ENCODE measurements at regions not wholly inside any gene's neighbourhood (a gene's known extent, or its start where the extent isn't known, plus 50 kb on each side); places are given as distances from the start of the nearest gene placed in this dataset.

- H3K4me1 Mint-ChIP-seq (ENCODE audit: low read depth), result no peaks in the 10 kb centered on the region
- no peaks in the 10 kb centered on the region for H3K9me3 Mint-ChIP-seq
- TF ChIP-seq CTCF (IDR thresholded peaks at IDR 0.05), result no peak
- DNase-seq, result no peak
- no peak overlapping the region for H3K27ac Mint-ChIP-seq
- H3K4me3 Mint-ChIP-seq, result no peak overlapping the region
- peaks cover 3% of the 10 kb centered on the region; the same call in 1 of the 2 replicates for H3K27me3 Mint-ChIP-seq (ENCODE audit: insufficient read depth)
- H3K36me3 Mint-ChIP-seq (ENCODE audit: low read depth), result no peaks in the 10 kb centered on the region
Measured at GRCh38 chr5:67378256-67378655, 181.7 kb upstream of the CD180 start.

DNA sequence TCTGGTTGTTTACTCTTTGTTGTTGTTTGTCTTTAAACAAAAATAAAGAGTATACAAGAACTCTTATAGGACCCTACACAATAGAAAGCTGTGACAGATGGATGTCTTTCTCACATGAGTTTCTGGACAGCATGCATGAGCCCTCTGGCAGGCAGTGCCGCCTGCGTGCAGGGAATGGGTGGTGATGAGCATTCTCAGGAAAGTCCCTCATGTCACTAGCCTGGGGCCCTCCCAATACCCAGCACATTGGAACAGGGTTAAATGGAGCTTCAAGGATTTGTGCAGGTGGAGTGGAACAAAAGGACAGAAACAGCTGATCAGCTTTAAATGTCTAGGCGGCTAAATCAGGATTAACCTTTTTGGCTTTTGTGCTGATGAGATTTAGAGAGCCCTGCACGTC, 181.0 kb upstream of the CD180 start:
- no peaks in the 10 kb centered on the region for H3K9me3 Mint-ChIP-seq
- TF ChIP-seq CTCF (IDR thresholded peaks at IDR 0.05), result no peak
- H3K36me3 Mint-ChIP-seq (ENCODE audit: low read depth), result no peaks in the 10 kb centered on the region
- peaks cover 5% of the 10 kb centered on the region; the same call in 1 of the 2 replicates for H3K27me3 Mint-ChIP-seq (ENCODE audit: insufficient read depth)
- DNase-seq, result no peak
- H3K4me1 Mint-ChIP-seq (ENCODE audit: low read depth), result no peaks in the 10 kb centered on the region
- H3K4me3 Mint-ChIP-seq, result no peak overlapping the region
- no peak overlapping the region for H3K27ac Mint-ChIP-seq

DNA sequence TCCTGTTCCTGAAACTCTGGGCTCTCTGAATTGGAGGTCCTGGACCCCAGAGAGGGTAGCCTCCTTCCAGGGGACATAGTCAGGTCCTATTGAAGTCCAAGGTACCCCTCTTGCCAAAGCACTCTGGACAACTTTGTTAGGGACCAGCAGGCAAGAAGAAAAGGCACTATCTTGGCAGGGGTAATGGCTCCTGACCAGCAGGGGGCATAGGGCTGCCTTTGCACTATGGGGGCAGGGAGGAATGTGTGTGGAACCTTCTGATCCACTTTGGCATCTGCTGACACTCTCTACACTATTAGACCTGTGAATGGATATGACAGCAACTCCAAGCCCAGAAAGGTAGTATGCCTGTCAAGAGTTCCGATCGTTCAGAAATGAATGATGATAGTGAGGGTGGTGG, 179.0 kb upstream of the CD180 start:
- H3K4me1 Mint-ChIP-seq (ENCODE audit: low read depth), result no peaks in the 10 kb centered on the region
- H3K4me3 Mint-ChIP-seq, result no peak overlapping the region
- H3K9me3 Mint-ChIP-seq, result no peaks in the 10 kb centered on the region
- DNase-seq, result no peak
- no peak; the same call in 1 of the 2 replicates for TF ChIP-seq CTCF (IDR thresholded peaks at IDR 0.05)
- no peaks in the 10 kb centered on the region for H3K36me3 Mint-ChIP-seq (ENCODE audit: low read depth)
- H3K27ac Mint-ChIP-seq, result no peak overlapping the region
- H3K27me3 Mint-ChIP-seq (ENCODE audit: insufficient read depth), result peaks cover 5% of the 10 kb centered on the region; the same call in 1 of the 2 replicates

DNA sequence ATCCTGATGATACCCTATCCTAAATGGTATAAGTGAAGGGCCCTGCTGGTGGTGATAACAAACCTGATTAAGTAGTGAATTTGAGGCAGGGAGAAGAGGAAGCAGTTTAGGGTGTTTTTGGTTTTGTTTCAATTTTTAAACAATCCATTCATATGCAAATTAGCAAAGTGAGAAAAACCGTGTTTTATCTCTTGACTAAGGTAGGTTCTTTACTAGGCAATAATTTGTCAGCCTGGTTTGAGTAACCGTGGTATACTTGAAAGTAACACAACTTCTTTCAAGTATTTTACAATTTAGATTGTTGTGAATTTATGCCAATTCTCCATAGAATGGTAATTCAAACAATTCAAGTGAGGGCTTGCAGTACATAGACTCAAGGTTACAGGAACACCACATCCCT, 177.8 kb upstream of the CD180 start:
- Mint-ChIP-seq H3K4me1 (ENCODE audit: low read depth) (no peaks in the 10 kb centered on the region), H3K36me3 (ENCODE audit: low read depth) (no peaks in the 10 kb centered on the region), H3K9me3 (no peaks in the 10 kb centered on the region), H3K27ac (no peak overlapping the region), H3K4me3 (no peak overlapping the region), H3K27me3 (ENCODE audit: insufficient read depth) (peaks cover 2% of the 10 kb centered on the region; the same call in 1 of the 2 replicates)
- no peak for TF ChIP-seq CTCF (IDR thresholded peaks at IDR 0.05)
- no peak for DNase-seq

- no peak overlapping the region for H3K27ac Mint-ChIP-seq
- no peak for DNase-seq
- no peaks in the 10 kb centered on the region for H3K4me1 Mint-ChIP-seq (ENCODE audit: low read depth)
- no peak for TF ChIP-seq CTCF (IDR thresholded peaks at IDR 0.05)
- no peaks in the 10 kb centered on the region for H3K36me3 Mint-ChIP-seq (ENCODE audit: low read depth)
- no peak overlapping the region for H3K4me3 Mint-ChIP-seq
- H3K27me3 Mint-ChIP-seq (ENCODE audit: insufficient read depth), result peaks cover 2% of the 10 kb centered on the region; the same call in 1 of the 2 replicates
- no peaks in the 10 kb centered on the region for H3K9me3 Mint-ChIP-seq
Measured at GRCh38 chr5:67373518-67373917, 176.9 kb upstream of the CD180 start.

- Mint-ChIP-seq H3K9me3 (no peaks in the 10 kb centered on the region), H3K4me1 (ENCODE audit: low read depth) (no peaks in the 10 kb centered on the region), H3K27ac (no peak overlapping the region), H3K36me3 (ENCODE audit: low read depth) (no peaks in the 10 kb centered on the region), H3K4me3 (no peak overlapping the region), H3K27me3 (ENCODE audit: insufficient read depth) (peaks cover 2% of the 10 kb centered on the region; the same call in 1 of the 2 replicates)
- no peak for DNase-seq
- no peak for TF ChIP-seq CTCF (IDR thresholded peaks at IDR 0.05)
Measured at GRCh38 chr5:67372887-67373286, 176.3 kb upstream of the CD180 start.

All from HFFc6 (cell line).